A673 (cell line): ENCODE measurements at regions not wholly inside any gene's neighbourhood (a gene's known extent, or its start where the extent isn't known, plus 50 kb on each side); places are given as distances from the start of the nearest gene placed in this dataset.

Experiments
- BruUV-seq: library from RNA; stranded (reverse); fragments of 400-500 nt; replicated peaks from 2 replicates; lab custom pipeline; 2021; lab: Mats Ljungman, UMichigan
- CTCF ChIA-PET: fragments of 300-600 bp; sonication (Branson Sonifier 250); formaldehyde crosslinking; loops from one replicate; lab custom pipeline; 2022; ENCODE audit warnings: antibody characterized with exemption; lab: Charles Lee
- POLR2A ChIA-PET: fragments of 300-600 bp; sonication (Branson Sonifier 250); formaldehyde crosslinking; loops from one replicate; lab custom pipeline; 2022; ENCODE audit warnings: antibody characterized with exemption; ENCODE audit not compliant: low non-redundant PET; lab: Charles Lee
- DNase-seq: peaks from one replicate; pipeline ENCODE4 v3.0.0-alpha.2; 2015; ENCODE audit warnings: low spot score
- H3K27ac ChIP-seq: fragments of 200-600 bp; sonication (generic); 2 replicates; pipeline ENCODE4 v1.5.1; 2016; ENCODE audit warnings: mixed run types, low read depth, mild to moderate bottlenecking, mixed read lengths, antibody characterized with exemption, low read length; ENCODE audit not compliant: poor library complexity, severe bottlenecking
- H3K27me3 ChIP-seq: fragments of 200-600 bp; sonication (generic); replicated peaks from 2 replicates; pipeline ENCODE4 v1.6.1; 2017; ENCODE audit warnings: mixed run types, low read depth, mild to moderate bottlenecking, mixed read lengths, antibody characterized with exemption, low read length; ENCODE audit not compliant: insufficient read depth, poor library complexity
- H3K36me3 ChIP-seq: fragments of 200-600 bp; sonication (generic); 2 replicates; pipeline ENCODE4 v1.6.1; 2016; ENCODE audit warnings: mixed run types, mild to moderate bottlenecking, mixed read lengths, antibody characterized with exemption, low read length; ENCODE audit not compliant: insufficient read depth, poor library complexity, severe bottlenecking
- H3K4me1 ChIP-seq: fragments of 200-600 bp; sonication (generic); 2 replicates; pipeline ENCODE4 v1.6.1; 2017; ENCODE audit warnings: mixed run types, mild to moderate bottlenecking, mixed read lengths, antibody characterized with exemption, low read length; ENCODE audit not compliant: insufficient read depth, poor library complexity, severe bottlenecking
- H3K4me3 ChIP-seq: fragments of 200-600 bp; sonication (generic); 2 replicates; pipeline ENCODE4 v1.5.1; 2016; ENCODE audit warnings: low read depth, mixed run types, mild to moderate bottlenecking, mixed read lengths, low read length; ENCODE audit not compliant: poor library complexity, severe bottlenecking
- H3K9me3 ChIP-seq: fragments of 200-600 bp; sonication (generic); 2 replicates; pipeline ENCODE4 v1.6.1; 2016; ENCODE audit warnings: mixed run types, low read depth, mild to moderate bottlenecking, mixed read lengths, antibody characterized with exemption, low read length; ENCODE audit not compliant: poor library complexity, severe bottlenecking
- CTCF ChIP-seq: fragments of 300-800, 200-600 bp; sonication (generic); conservative IDR thresholded peaks from 2 replicates; pipeline ENCODE4 v1.5.1; 2017; ENCODE audit warnings: low read depth, mild to moderate bottlenecking, antibody characterized with exemption, low read length, moderate library complexity, mixed read lengths
- EZH2 ChIP-seq: fragments of 200-600 bp; sonication (generic); IDR thresholded peaks from 2 replicates; pipeline ENCODE4 v1.6.1; 2017; ENCODE audit warnings: borderline replicate concordance, low read depth, mild to moderate bottlenecking, mixed read lengths, antibody characterized with exemption, low read length; ENCODE audit not compliant: poor library complexity, severe bottlenecking
- intact Hi-C: fragments of 100-400 bp; cut with micrococcal nuclease; formaldehyde crosslinking; loops from one replicate; pipeline ENCODE4 v1.10.0; 2022; ENCODE audit not compliant: unreplicated experiment

DNA sequence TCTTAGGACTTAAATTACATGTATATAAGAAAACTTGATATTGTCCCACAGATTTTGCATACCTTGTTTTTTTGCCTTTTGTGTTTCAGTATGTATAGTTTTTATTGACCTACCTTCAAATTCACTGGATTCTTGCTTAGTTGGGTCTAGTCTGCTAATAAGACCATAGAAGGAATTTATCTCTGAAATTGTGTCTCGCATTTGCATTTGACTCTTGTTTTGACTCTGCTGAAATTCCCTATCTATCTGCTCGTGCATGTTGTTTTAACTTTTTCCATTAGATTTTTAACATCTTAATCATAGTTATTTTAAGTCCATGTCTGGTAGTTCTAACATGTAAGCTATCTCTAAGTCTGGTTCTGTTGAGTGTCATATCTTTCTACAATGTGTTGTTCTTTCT is 163.9 kb downstream of the SCP2D1 start:
- intact Hi-C loops, result no loop called here
- Histone ChIP-seq H3K27ac (no peak overlapping the region), H3K36me3 (no peaks in the 10 kb centered on the region), H3K27me3 (no peaks in the 10 kb centered on the region), H3K4me3 (no peak overlapping the region), H3K9me3 (no peaks in the 10 kb centered on the region), H3K4me1 (no peaks in the 10 kb centered on the region)
- TF ChIP-seq CTCF (no peak), EZH2 (no peak)
- ChIA-PET POLR2A (no interaction called here), CTCF (no interaction called here)
- no TSS peak for BruUV-seq
- DNase-seq, result no peak

GRCh38 chr20:18978311-18978710 is 164.7 kb downstream of the SCP2D1 start:
- ChIA-PET POLR2A (no interaction called here), CTCF (no interaction called here)
- Histone ChIP-seq H3K27ac (no peak overlapping the region), H3K9me3 (no peaks in the 10 kb centered on the region), H3K36me3 (no peaks in the 10 kb centered on the region), H3K27me3 (no peaks in the 10 kb centered on the region), H3K4me3 (no peak overlapping the region), H3K4me1 (no peaks in the 10 kb centered on the region)
- TF ChIP-seq EZH2, result no peak
- no peak for TF ChIP-seq CTCF
- intact Hi-C loops, result no loop called here
- BruUV-seq, result no TSS peak
- no peak for DNase-seq

GRCh38 chr20:18979132-18979531 is 165.5 kb downstream of the SCP2D1 start:
- ChIA-PET CTCF (no interaction called here), POLR2A (no interaction called here)
- H3K27me3 ChIP-seq, result no peaks in the 10 kb centered on the region
- no peak overlapping the region for H3K4me3 ChIP-seq
- TF ChIP-seq CTCF (no peak), EZH2 (no peak)
- H3K27ac ChIP-seq, result no peak overlapping the region
- no peaks in the 10 kb centered on the region for H3K4me1 ChIP-seq
- intact Hi-C loops, result no loop called here
- no peaks in the 10 kb centered on the region for H3K9me3 ChIP-seq
- DNase-seq, result no peak
- H3K36me3 ChIP-seq, result no peaks in the 10 kb centered on the region
- no TSS peak for BruUV-seq
